HG03520 (cell line): ENCODE measurements at regions not wholly inside any gene's neighbourhood (a gene's known extent, or its start where the extent isn't known, plus 50 kb on each side); places are given as distances from the start of the nearest gene placed in this dataset.
"Not testable (repeated sequence)": the region's sequence is repeated elsewhere in the genome, so short reads cannot be mapped to it uniquely, and the experiment has no call there.

Experiments
- ATAC-seq: cut with Tn5 transposase; IDR thresholded peaks from one replicate; pipeline ENCODE4 v1.9.1; 2021; ENCODE audit warnings: mild to moderate bottlenecking, moderate library complexity; ENCODE audit not compliant: unreplicated experiment

- ATAC-seq = no peak
Observed at GRCh38 chr6:76856065-76856464, 607.2 kb downstream of the HTR1B start.

- no peak for ATAC-seq
Observed at GRCh38 chr6:76852776-76853175, 610.5 kb downstream of the HTR1B start.

GRCh38 chr6:76849274-76849970, 613.9 kb downstream of the HTR1B start:
- not testable (repeated sequence) for ATAC-seq

GRCh38 chr6:76843054-76843822, 620.1 kb downstream of the HTR1B start:
- ATAC-seq = no peak

- no peak for ATAC-seq
Observed at GRCh38 chr6:76840865-76841264, 622.4 kb downstream of the HTR1B start.

- no peak for ATAC-seq
Observed at GRCh38 chr6:76840041-76840745, 623.1 kb downstream of the HTR1B start.

GRCh38 chr6:76839505-76839904, 623.8 kb downstream of the HTR1B start:
- ATAC-seq = no peak

- ATAC-seq = no peak
Observed at GRCh38 chr6:76837564-76837963, 625.7 kb downstream of the HTR1B start.

GRCh38 chr6:76835695-76836094, 627.6 kb downstream of the HTR1B start:
- ATAC-seq = no peak

GRCh38 chr6:76835293-76835692, 628.0 kb downstream of the HTR1B start:
- ATAC-seq = no peak

- no peak for ATAC-seq
Observed at GRCh38 chr6:76834399-76834798, 628.9 kb downstream of the HTR1B start.

- no peak for ATAC-seq
Observed at GRCh38 chr6:76831299-76831698, 632.0 kb downstream of the HTR1B start.

- ATAC-seq = not testable (repeated sequence)
Observed at GRCh38 chr6:76823578-76823977, 639.7 kb downstream of the HTR1B start.

- no peak for ATAC-seq
Observed at GRCh38 chr6:76818451-76818850, 644.8 kb downstream of the HTR1B start.

GRCh38 chr6:76817429-76817828, 645.9 kb downstream of the HTR1B start:
- ATAC-seq = no peak

- no peak for ATAC-seq
Observed at GRCh38 chr6:76814496-76815458, 648.5 kb downstream of the HTR1B start.

- ATAC-seq = no peak
Observed at GRCh38 chr6:76810286-76810685, 653.0 kb downstream of the HTR1B start.

- ATAC-seq = no peak
Observed at GRCh38 chr6:76803038-76803580, 660.2 kb downstream of the HTR1B start.

GRCh38 chr6:76792394-76792793, 670.9 kb downstream of the HTR1B start:
- no peak for ATAC-seq

GRCh38 chr6:76790881-76791280, 672.4 kb downstream of the HTR1B start:
- no peak for ATAC-seq
